Esophagus muscularis mucosa (tissue), 3 donors: ENCODE measurements at regions not wholly inside any gene's neighbourhood (a gene's known extent, or its start where the extent isn't known, plus 50 kb on each side); places are given as distances from the start of the nearest gene placed in this dataset.

ENCODE experiments used
- POLR2AphosphoS5 ChIP-seq, 2 donors: sonication (generic); formaldehyde crosslinking; IDR thresholded peaks; one replicate each; pipeline ENCODE4 v1.6.1; 2017; ENCODE audit warnings: antibody characterized with exemption in 2 of 2
- TF ChIP-seq, protein P1 (sequence below), 3 experiments: fragments of 200-600 bp in 2 of 3; fragments of 450-650 bp in 1 of 3; sonication (generic) in 2 of 3; IDR thresholded peaks; one replicate each; pipeline ENCODE4 v1.5.1; 2017 to 2019; ENCODE audit warnings: antibody characterized with exemption in 3 of 3, mild to moderate bottlenecking in 2 of 3, moderate library complexity in 1 of 3

DNA sequence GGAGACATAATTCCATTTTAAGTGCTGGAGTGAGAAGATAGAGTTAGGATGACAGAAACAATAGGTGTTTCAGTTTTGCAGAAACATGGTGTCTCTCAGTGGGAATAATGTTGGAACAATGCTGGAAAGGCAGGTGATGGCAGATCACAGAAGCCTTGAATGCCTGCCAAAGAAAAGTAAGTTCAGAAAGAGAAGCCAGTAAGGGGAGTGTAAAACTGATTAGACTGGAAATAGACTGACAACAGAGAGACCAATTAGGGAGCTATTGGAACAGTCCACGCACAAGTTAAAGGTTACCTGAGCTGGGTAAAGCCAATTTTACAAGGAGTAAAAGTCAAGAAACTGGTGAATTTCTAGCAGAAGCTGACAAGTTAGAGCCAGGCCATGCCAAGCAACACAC lies 142.9 kb downstream of the TFAP2A start:
- TF ChIP-seq, protein P1, sequence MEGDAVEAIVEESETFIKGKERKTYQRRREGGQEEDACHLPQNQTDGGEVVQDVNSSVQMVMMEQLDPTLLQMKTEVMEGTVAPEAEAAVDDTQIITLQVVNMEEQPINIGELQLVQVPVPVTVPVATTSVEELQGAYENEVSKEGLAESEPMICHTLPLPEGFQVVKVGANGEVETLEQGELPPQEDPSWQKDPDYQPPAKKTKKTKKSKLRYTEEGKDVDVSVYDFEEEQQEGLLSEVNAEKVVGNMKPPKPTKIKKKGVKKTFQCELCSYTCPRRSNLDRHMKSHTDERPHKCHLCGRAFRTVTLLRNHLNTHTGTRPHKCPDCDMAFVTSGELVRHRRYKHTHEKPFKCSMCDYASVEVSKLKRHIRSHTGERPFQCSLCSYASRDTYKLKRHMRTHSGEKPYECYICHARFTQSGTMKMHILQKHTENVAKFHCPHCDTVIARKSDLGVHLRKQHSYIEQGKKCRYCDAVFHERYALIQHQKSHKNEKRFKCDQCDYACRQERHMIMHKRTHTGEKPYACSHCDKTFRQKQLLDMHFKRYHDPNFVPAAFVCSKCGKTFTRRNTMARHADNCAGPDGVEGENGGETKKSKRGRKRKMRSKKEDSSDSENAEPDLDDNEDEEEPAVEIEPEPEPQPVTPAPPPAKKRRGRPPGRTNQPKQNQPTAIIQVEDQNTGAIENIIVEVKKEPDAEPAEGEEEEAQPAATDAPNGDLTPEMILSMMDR (IDR thresholded peaks at IDR 0.05): no peak
- no peak for TF ChIP-seq POLR2AphosphoS5 (IDR thresholded peaks at IDR 0.05)
